ENCODE measurements at regions not wholly inside any gene's neighbourhood (a gene's known extent, or its start where the extent isn't known, plus 50 kb on each side); places are given as distances from the start of the nearest gene placed in this dataset.

GRCh38 chr2:17298453-17298852 is 219.8 kb downstream of the RAD51AP2 start:
- Histone ChIP-seq H3K4me1 (ENCODE audit: control insufficient read depth, insufficient read depth, low read length) (peaks cover 4% of the 10 kb centered on the region), H3K9me3 (ENCODE audit: control insufficient read depth, low read length) (no peaks in the 10 kb centered on the region), H3K27ac (ENCODE audit: insufficient read depth, low read depth, low read length, poor library complexity, severe bottlenecking) (no peak overlapping the region), H3K27me3 (ENCODE audit: control insufficient read depth, insufficient read depth, low read length, poor library complexity, severe bottlenecking) (no peaks in the 10 kb centered on the region), H3K4me3 (ENCODE audit: insufficient read depth, low read depth, low read length) (no peak overlapping the region), H3K36me3 (ENCODE audit: control insufficient read depth, insufficient read depth, low read length) (no peaks in the 10 kb centered on the region)
- WGBS, 2 experiments, result 92% methylated on average over 2 of the region's 2 CpGs

- Histone ChIP-seq H3K36me3 (ENCODE audit: control insufficient read depth, insufficient read depth, low read length) (no peaks in the 10 kb centered on the region), H3K9me3 (ENCODE audit: control insufficient read depth, low read length) (no peaks in the 10 kb centered on the region), H3K4me1 (ENCODE audit: control insufficient read depth, insufficient read depth, low read length) (no peaks in the 10 kb centered on the region), H3K27me3 (ENCODE audit: control insufficient read depth, insufficient read depth, low read length, poor library complexity, severe bottlenecking) (no peaks in the 10 kb centered on the region), H3K27ac (ENCODE audit: insufficient read depth, low read depth, low read length, poor library complexity, severe bottlenecking) (no peak overlapping the region), H3K4me3 (ENCODE audit: insufficient read depth, low read depth, low read length) (no peak overlapping the region)
Observed at GRCh38 chr2:17296686-17297085, 221.6 kb downstream of the RAD51AP2 start.

GRCh38 chr2:17289669-17290068 is 228.6 kb downstream of the RAD51AP2 start:
- no peaks in the 10 kb centered on the region for H3K27me3 ChIP-seq (ENCODE audit: control insufficient read depth, insufficient read depth, low read length, poor library complexity, severe bottlenecking)
- H3K27ac ChIP-seq (ENCODE audit: insufficient read depth, low read depth, low read length, poor library complexity, severe bottlenecking), result no peak overlapping the region
- no peak overlapping the region for H3K4me3 ChIP-seq (ENCODE audit: insufficient read depth, low read depth, low read length)
- H3K4me1 ChIP-seq (ENCODE audit: control insufficient read depth, insufficient read depth, low read length), result no peaks in the 10 kb centered on the region
- no peaks in the 10 kb centered on the region for H3K9me3 ChIP-seq (ENCODE audit: control insufficient read depth, low read length)
- no peaks in the 10 kb centered on the region for H3K36me3 ChIP-seq (ENCODE audit: control insufficient read depth, insufficient read depth, low read length)
- WGBS, 2 experiments, result 93 to 98% methylated on average over 3 of the region's 3 CpGs

- Histone ChIP-seq H3K27ac (ENCODE audit: insufficient read depth, low read depth, low read length, poor library complexity, severe bottlenecking) (no peak overlapping the region), H3K27me3 (ENCODE audit: control insufficient read depth, insufficient read depth, low read length, poor library complexity, severe bottlenecking) (no peaks in the 10 kb centered on the region)
- WGBS, 2 experiments, result 92 to 97% methylated on average over 1 of the region's 1 CpG
Observed at GRCh38 chr2:17287183-17287582, 231.1 kb downstream of the RAD51AP2 start.

GRCh38 chr2:17282826-17283225 is 235.4 kb downstream of the RAD51AP2 start:
- no peaks in the 10 kb centered on the region for H3K4me1 ChIP-seq (ENCODE audit: control insufficient read depth, insufficient read depth, low read length)
- H3K9me3 ChIP-seq (ENCODE audit: control insufficient read depth, low read length), result no peaks in the 10 kb centered on the region
- no peak overlapping the region for H3K4me3 ChIP-seq (ENCODE audit: insufficient read depth, low read depth, low read length)
- no peak overlapping the region for H3K27ac ChIP-seq (ENCODE audit: insufficient read depth, low read depth, low read length, poor library complexity, severe bottlenecking)
- 94 to 95% methylated on average over 5 of the region's 5 CpGs for WGBS, 2 experiments
- no peaks in the 10 kb centered on the region for H3K27me3 ChIP-seq (ENCODE audit: control insufficient read depth, insufficient read depth, low read length, poor library complexity, severe bottlenecking)
- no peaks in the 10 kb centered on the region for H3K36me3 ChIP-seq (ENCODE audit: control insufficient read depth, insufficient read depth, low read length)

More at GRCh38 chr2:17287183-17287582, 231.1 kb downstream of the RAD51AP2 start:
- no peak overlapping the region for H3K4me3 ChIP-seq (ENCODE audit: insufficient read depth, low read depth, low read length)
- no peaks in the 10 kb centered on the region for H3K36me3 ChIP-seq (ENCODE audit: control insufficient read depth, insufficient read depth, low read length)
- H3K4me1 ChIP-seq (ENCODE audit: control insufficient read depth, insufficient read depth, low read length), result no peaks in the 10 kb centered on the region
- no peaks in the 10 kb centered on the region for H3K9me3 ChIP-seq (ENCODE audit: control insufficient read depth, low read length)

- Histone ChIP-seq H3K4me1 (ENCODE audit: control insufficient read depth, insufficient read depth, low read length) (no peaks in the 10 kb centered on the region), H3K4me3 (ENCODE audit: insufficient read depth, low read depth, low read length) (no peak overlapping the region), H3K27me3 (ENCODE audit: control insufficient read depth, insufficient read depth, low read length, poor library complexity, severe bottlenecking) (no peaks in the 10 kb centered on the region), H3K36me3 (ENCODE audit: control insufficient read depth, insufficient read depth, low read length) (no peaks in the 10 kb centered on the region), H3K27ac (ENCODE audit: insufficient read depth, low read depth, low read length, poor library complexity, severe bottlenecking) (no peak overlapping the region), H3K9me3 (ENCODE audit: control insufficient read depth, low read length) (no peaks in the 10 kb centered on the region)
- 97 to 100% methylated on average over 1 of the region's 1 CpG for WGBS, 2 experiments
Observed at GRCh38 chr2:17282245-17282644, 236.0 kb downstream of the RAD51AP2 start.

GRCh38 chr2:17276220-17276619 is 242.0 kb downstream of the RAD51AP2 start:
- no peaks in the 10 kb centered on the region for H3K9me3 ChIP-seq (ENCODE audit: control insufficient read depth, low read length)
- 75 to 86% methylated on average over 1 of the region's 1 CpG for WGBS, 2 experiments
- no peak overlapping the region for H3K27ac ChIP-seq (ENCODE audit: insufficient read depth, low read depth, low read length, poor library complexity, severe bottlenecking)
- no peaks in the 10 kb centered on the region for H3K36me3 ChIP-seq (ENCODE audit: control insufficient read depth, insufficient read depth, low read length)
- no peaks in the 10 kb centered on the region for H3K27me3 ChIP-seq (ENCODE audit: control insufficient read depth, insufficient read depth, low read length, poor library complexity, severe bottlenecking)
- H3K4me1 ChIP-seq (ENCODE audit: control insufficient read depth, insufficient read depth, low read length), result no peaks in the 10 kb centered on the region
- no peak overlapping the region for H3K4me3 ChIP-seq (ENCODE audit: insufficient read depth, low read depth, low read length)

GRCh38 chr2:17272652-17273525 is 245.4 kb downstream of the RAD51AP2 start:
- Histone ChIP-seq H3K27me3 (ENCODE audit: control insufficient read depth, insufficient read depth, low read length, poor library complexity, severe bottlenecking) (no peaks in the 10 kb centered on the region), H3K9me3 (ENCODE audit: control insufficient read depth, low read length) (no peaks in the 10 kb centered on the region), H3K4me1 (ENCODE audit: control insufficient read depth, insufficient read depth, low read length) (no peaks in the 10 kb centered on the region), H3K27ac (ENCODE audit: insufficient read depth, low read depth, low read length, poor library complexity, severe bottlenecking) (no peak overlapping the region), H3K36me3 (ENCODE audit: control insufficient read depth, insufficient read depth, low read length) (no peaks in the 10 kb centered on the region), H3K4me3 (ENCODE audit: insufficient read depth, low read depth, low read length) (no peak overlapping the region)
- 92 to 95% methylated on average over 8 of the region's 8 CpGs for WGBS, 2 experiments

- H3K4me3 ChIP-seq (ENCODE audit: insufficient read depth, low read depth, low read length), result no peak overlapping the region
- WGBS, 2 experiments, result 78 to 100% methylated on average over 1 of the region's 1 CpG
Observed at GRCh38 chr2:17272170-17272569, 246.1 kb downstream of the RAD51AP2 start.

GRCh38 chr2:17271416-17271815 is 246.8 kb downstream of the RAD51AP2 start:
- Histone ChIP-seq H3K27ac (ENCODE audit: insufficient read depth, low read depth, low read length, poor library complexity, severe bottlenecking) (no peak overlapping the region), H3K9me3 (ENCODE audit: control insufficient read depth, low read length) (no peaks in the 10 kb centered on the region), H3K4me1 (ENCODE audit: control insufficient read depth, insufficient read depth, low read length) (no peaks in the 10 kb centered on the region), H3K36me3 (ENCODE audit: control insufficient read depth, insufficient read depth, low read length) (no peaks in the 10 kb centered on the region), H3K4me3 (ENCODE audit: insufficient read depth, low read depth, low read length) (no peak overlapping the region), H3K27me3 (ENCODE audit: control insufficient read depth, insufficient read depth, low read length, poor library complexity, severe bottlenecking) (no peaks in the 10 kb centered on the region)
- 93% methylated on average over 4 of the region's 4 CpGs for WGBS, 2 experiments

More at GRCh38 chr2:17272170-17272569, 246.1 kb downstream of the RAD51AP2 start:
- no peaks in the 10 kb centered on the region for H3K9me3 ChIP-seq (ENCODE audit: control insufficient read depth, low read length)
- H3K36me3 ChIP-seq (ENCODE audit: control insufficient read depth, insufficient read depth, low read length), result no peaks in the 10 kb centered on the region
- H3K4me1 ChIP-seq (ENCODE audit: control insufficient read depth, insufficient read depth, low read length), result no peaks in the 10 kb centered on the region
- H3K27me3 ChIP-seq (ENCODE audit: control insufficient read depth, insufficient read depth, low read length, poor library complexity, severe bottlenecking), result no peaks in the 10 kb centered on the region
- H3K27ac ChIP-seq (ENCODE audit: insufficient read depth, low read depth, low read length, poor library complexity, severe bottlenecking), result no peak overlapping the region

Data from ectodermal cell (in vitro differentiated cells).